K562 (cell line): ENCODE measurements at regions not wholly inside any gene's neighbourhood (a gene's known extent, or its start where the extent isn't known, plus 50 kb on each side); places are given as distances from the start of the nearest gene placed in this dataset.

Source experiments
- CBX3 ChIP-seq, 2 experiments: IDR thresholded peaks; 1 replicate in 1 of 2; 2 replicates in 1 of 2; pipeline ENCODE4 v1.6.1; 2012; ENCODE audit warnings: inconsistent platforms in 2 of 2, low read length in 2 of 2, borderline replicate concordance in 1 of 2, control low read depth in 1 of 2
- CC2D1A ChIP-seq: fragments of 450-650 bp; IDR thresholded peaks from 2 replicates; pipeline ENCODE4 v1.6.1; 2017; ENCODE audit warnings: mild to moderate bottlenecking
- EP300 ChIP-seq: IDR thresholded peaks from 2 replicates; pipeline ENCODE4 v1.6.1; 2012; ENCODE audit warnings: low read length, improper control_type of control experiment
- ZNF3 ChIP-seq: fragments of 250-450 bp; sonication (Bioruptor Pico); IDR thresholded peaks from 2 replicates; pipeline ENCODE4 v1.5.0; 2021; ENCODE audit warnings: mild to moderate bottlenecking, moderate library complexity
- TF ChIP-seq, protein P1 (sequence below), 3 experiments: IDR thresholded peaks in 2 of 3; conservative IDR thresholded peaks in 1 of 3; 2 replicates each; pipeline ENCODE4 v1.5.1; 2011 to 2012; ENCODE audit warnings: low read length in 3 of 3, mild to moderate bottlenecking in 3 of 3, control low read depth in 2 of 3, improper control_type of control experiment in 1 of 3, inconsistent platforms in 1 of 3, low read depth in 1 of 3, mixed read lengths in 1 of 3, moderate library complexity in 1 of 3; ENCODE audit not compliant: insufficient read depth in 2 of 3

DNA sequence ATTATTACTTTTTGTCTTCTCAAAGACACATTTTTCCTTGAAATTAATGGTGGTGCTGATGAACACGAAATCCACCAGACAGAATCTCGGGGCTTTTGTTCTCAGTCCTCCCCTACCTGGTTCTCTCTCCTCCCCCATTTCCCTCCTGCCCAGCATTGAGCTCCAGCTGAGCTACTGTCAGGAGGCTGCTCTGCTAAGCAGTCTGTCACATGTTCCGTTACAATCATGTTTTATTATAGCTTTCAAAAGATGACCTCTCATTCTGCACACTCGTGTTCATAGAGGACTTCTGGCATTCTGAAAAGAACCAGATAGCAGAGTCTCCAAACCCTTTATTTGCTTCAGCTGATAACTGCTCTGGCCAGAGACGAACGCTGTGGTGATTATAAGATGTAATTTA lies 732.5 kb upstream of the RBFOX1 start:
- TF ChIP-seq CBX3 (IDR thresholded peaks at IDR 0.05; ENCODE audit: borderline replicate concordance in 1 of 2, low read length in 2 of 2) (no peak), ZNF3 (CRISPR knock-in tag) (no peak), EP300 (no peak), CC2D1A (no peak)
- TF ChIP-seq, protein P1, sequence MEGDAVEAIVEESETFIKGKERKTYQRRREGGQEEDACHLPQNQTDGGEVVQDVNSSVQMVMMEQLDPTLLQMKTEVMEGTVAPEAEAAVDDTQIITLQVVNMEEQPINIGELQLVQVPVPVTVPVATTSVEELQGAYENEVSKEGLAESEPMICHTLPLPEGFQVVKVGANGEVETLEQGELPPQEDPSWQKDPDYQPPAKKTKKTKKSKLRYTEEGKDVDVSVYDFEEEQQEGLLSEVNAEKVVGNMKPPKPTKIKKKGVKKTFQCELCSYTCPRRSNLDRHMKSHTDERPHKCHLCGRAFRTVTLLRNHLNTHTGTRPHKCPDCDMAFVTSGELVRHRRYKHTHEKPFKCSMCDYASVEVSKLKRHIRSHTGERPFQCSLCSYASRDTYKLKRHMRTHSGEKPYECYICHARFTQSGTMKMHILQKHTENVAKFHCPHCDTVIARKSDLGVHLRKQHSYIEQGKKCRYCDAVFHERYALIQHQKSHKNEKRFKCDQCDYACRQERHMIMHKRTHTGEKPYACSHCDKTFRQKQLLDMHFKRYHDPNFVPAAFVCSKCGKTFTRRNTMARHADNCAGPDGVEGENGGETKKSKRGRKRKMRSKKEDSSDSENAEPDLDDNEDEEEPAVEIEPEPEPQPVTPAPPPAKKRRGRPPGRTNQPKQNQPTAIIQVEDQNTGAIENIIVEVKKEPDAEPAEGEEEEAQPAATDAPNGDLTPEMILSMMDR (IDR thresholded peaks at IDR 0.05 in 2 of 3, conservative IDR thresholded peaks at IDR 0.05 in 1 of 3; ENCODE audit: insufficient read depth in 2 of 3, low read depth in 1 of 3, low read length in 3 of 3): no peak
